22Rv1 (cell line): ENCODE measurements at regions not wholly inside any gene's neighbourhood (a gene's known extent, or its start where the extent isn't known, plus 50 kb on each side); places are given as distances from the start of the nearest gene placed in this dataset.

Experiments used
- CTCF ChIP-seq: fragments of 450-650 bp; IDR thresholded peaks from 2 replicates; pipeline ENCODE4 v1.5.1; 2017; ENCODE audit warnings: mild to moderate bottlenecking
- ZFX ChIP-seq: fragments of 450-650 bp; IDR thresholded peaks from 2 replicates; pipeline ENCODE4 v1.6.1; 2017; ENCODE audit warnings: antibody characterized with exemption, borderline replicate concordance

GRCh38 chr5:84480873-84481637 is 96.4 kb upstream of the EDIL3 start:
- TF ChIP-seq CTCF (no peak), ZFX (no peak)
